SK-N-SH (cell line): ENCODE measurements at regions not wholly inside any gene's neighbourhood (a gene's known extent, or its start where the extent isn't known, plus 50 kb on each side); places are given as distances from the start of the nearest gene placed in this dataset.

Experiments used
- CTCF ChIA-PET: fragments of 300-600, 350-600 bp; formaldehyde crosslinking; extraction: SDS; loops from one replicate; lab custom pipeline; 2021; lab: Yijun Ruan, JAX
- POLR2A ChIA-PET: fragments of 350-600 bp; sonication (Branson Sonifier 250); formaldehyde crosslinking; extraction: SDS; loops from one replicate; lab custom pipeline; 2020; ENCODE audit warnings: antibody characterized with exemption, inconsistent platforms; lab: Yijun Ruan, JAX
- DNase-seq: peaks from one replicate; pipeline ENCODE4 v3.0.0; 2012
- H2AFZ ChIP-seq: fragments of 200-600 bp; sonication (generic); 2 replicates; pipeline ENCODE4 v1.8.1; 2016; ENCODE audit warnings: antibody characterized with exemption, mild to moderate bottlenecking, low read depth
- H3F3A ChIP-seq: fragments of 200-600 bp; sonication (generic); replicated peaks from 2 replicates; pipeline ENCODE3; 2016; ENCODE audit warnings: antibody characterized with exemption, mild to moderate bottlenecking; ENCODE audit not compliant: insufficient read depth
- H3K27ac ChIP-seq, 2 experiments: fragments of 200-500 bp in 1 of 2; fragments of 200-600 bp in 1 of 2; sonication (Bioruptor generic) in 1 of 2; sonication (generic), shearing (Covaris generic) in 1 of 2; 2 replicates each; pipeline versions ENCODE4 v1.5.1 to v1.6.1; 2014 to 2016; ENCODE audit warnings: low read depth in 2 of 2, inconsistent platforms in 1 of 2, low read length in 1 of 2, mild to moderate bottlenecking in 1 of 2, mixed read lengths in 1 of 2
- H3K27me3 ChIP-seq: fragments of 200-600 bp; sonication (generic), shearing (Covaris generic); 2 replicates; pipeline ENCODE4 v1.6.1; 2016; ENCODE audit warnings: mixed run types; ENCODE audit not compliant: insufficient read depth
- H3K36me3 ChIP-seq, 2 experiments: fragments of 200-500 bp in 1 of 2; fragments of 200-600 bp in 1 of 2; sonication (Bioruptor generic) in 1 of 2; sonication (generic) in 1 of 2; replicated peaks in 1 of 2; 2 replicates each; pipeline versions ENCODE3 to v1.5.1; 2014 to 2016; ENCODE audit warnings: low read length in 1 of 2, mild to moderate bottlenecking in 1 of 2; ENCODE audit not compliant: insufficient read depth in 2 of 2, control insufficient read depth in 1 of 2
- H3K4me1 ChIP-seq, 2 experiments: fragments of 200-500 bp in 1 of 2; fragments of 200-600 bp in 1 of 2; sonication (Bioruptor generic) in 1 of 2; sonication (generic), shearing (Covaris generic) in 1 of 2; 2 replicates each; pipeline versions ENCODE4 v1.5.1 to v1.6.1; 2014 to 2016; ENCODE audit warnings: low read depth in 1 of 2, low read length in 1 of 2, mixed run types in 1 of 2; ENCODE audit not compliant: insufficient read depth in 2 of 2, control insufficient read depth in 1 of 2
- H3K4me2 ChIP-seq: fragments of 200-600 bp; sonication (generic), shearing (Covaris generic); 2 replicates; pipeline ENCODE4 v1.6.1; 2017; ENCODE audit warnings: mixed run types
- H3K4me3 ChIP-seq, 2 experiments: fragments of 200-500 bp in 1 of 2; fragments of 200-600 bp in 1 of 2; sonication (Bioruptor generic) in 1 of 2; sonication (generic), shearing (Covaris generic) in 1 of 2; 2 replicates each; pipeline versions ENCODE4 v1.5.1 to v1.8.1; 2014 to 2016; ENCODE audit warnings: low read depth in 2 of 2, inconsistent platforms in 1 of 2, low read length in 1 of 2, mild to moderate bottlenecking in 1 of 2, mixed read lengths in 1 of 2, moderate library complexity in 1 of 2
- H3K79me2 ChIP-seq: fragments of 200-600 bp; sonication (generic); 2 replicates; pipeline ENCODE4 v1.8.1; 2017; ENCODE audit warnings: mild to moderate bottlenecking; ENCODE audit not compliant: insufficient read depth
- H3K9ac ChIP-seq: fragments of 200-600 bp; sonication (generic); 2 replicates; pipeline ENCODE4 v1.6.1; 2017; ENCODE audit warnings: mixed run types
- H3K9me2 ChIP-seq: fragments of 200-600 bp; sonication (generic); 2 replicates; pipeline ENCODE4 v1.6.1; 2017; ENCODE audit warnings: mixed run types
- H3K9me3 ChIP-seq: fragments of 200-600 bp; sonication (generic); 2 replicates; pipeline ENCODE4 v1.6.1; 2017; ENCODE audit warnings: mixed run types, mild to moderate bottlenecking, moderate library complexity
- H4K20me1 ChIP-seq: fragments of 200-600 bp; sonication (generic); 2 replicates; pipeline ENCODE4 v1.6.1; 2017; ENCODE audit warnings: mild to moderate bottlenecking, mixed run types; ENCODE audit not compliant: insufficient read depth
- ELF1 ChIP-seq: IDR thresholded peaks from 2 replicates; pipeline ENCODE4 v1.4.0; 2012
- FOXJ3 ChIP-seq: sonication (generic); formaldehyde crosslinking; IDR thresholded peaks from 2 replicates; pipeline ENCODE4 v1.5.1; 2020; ENCODE audit warnings: mild to moderate bottlenecking, missing genetic modification reagents
- JUND ChIP-seq: IDR thresholded peaks from 2 replicates; pipeline ENCODE4 v1.4.0; 2012
- MXI1 ChIP-seq: IDR thresholded peaks from 2 replicates; pipeline ENCODE4 v1.6.1; 2012; ENCODE audit warnings: mild to moderate bottlenecking, low read depth, low read length, improper control_type of control experiment
- NRF1 ChIP-seq: IDR thresholded peaks from 2 replicates; pipeline ENCODE4 v1.6.1; 2012; ENCODE audit warnings: low read depth, mild to moderate bottlenecking, low read length
- PBX3 ChIP-seq: IDR thresholded peaks from 2 replicates; pipeline ENCODE4; 2012
- POLR2AphosphoS5 ChIP-seq: IDR thresholded peaks from 2 replicates; pipeline ENCODE4 v1.6.1; 2012; ENCODE audit warnings: low read depth, low read length
- RAD21 ChIP-seq: IDR thresholded peaks from 2 replicates; pipeline ENCODE4 v1.6.1; 2012; ENCODE audit warnings: mild to moderate bottlenecking, low read length
- RCOR1 ChIP-seq: fragments of 150-350 bp; IDR thresholded peaks from 2 replicates; pipeline ENCODE4 v1.6.1; 2017; ENCODE audit warnings: antibody characterized with exemption, low read length
- REST ChIP-seq: IDR thresholded peaks from 2 replicates; pipeline ENCODE4 v1.6.1; 2012; ENCODE audit warnings: mild to moderate bottlenecking, low read depth, low read length, moderate library complexity
- RFX5 ChIP-seq: IDR thresholded peaks from 2 replicates; pipeline ENCODE4 v1.6.1; 2012; ENCODE audit warnings: mild to moderate bottlenecking, improper control_type of control experiment, low read length
- SIN3A ChIP-seq: IDR thresholded peaks from 2 replicates; pipeline ENCODE4 v1.6.1; 2012; ENCODE audit warnings: low read depth, mild to moderate bottlenecking, low read length, moderate library complexity, borderline replicate concordance
- TEAD4 ChIP-seq: IDR thresholded peaks from 2 replicates; pipeline ENCODE4 v1.4.0; 2012; ENCODE audit warnings: mild to moderate bottlenecking, borderline replicate concordance; ENCODE audit not compliant: insufficient read depth
- USF1 ChIP-seq: IDR thresholded peaks from 2 replicates; pipeline ENCODE4 v1.4.0; 2012; ENCODE audit warnings: low read depth, borderline replicate concordance
- YY1 ChIP-seq: IDR thresholded peaks from 2 replicates; pipeline ENCODE4 v1.4.0; 2012; ENCODE audit warnings: low read depth, mild to moderate bottlenecking
- WGBS: methylation state at CpG from one replicate; pipeline ENCODE4 v1.1.6; 2017; ENCODE audit warnings: low lambda C conversion rate; 5-methylcytosine and 5-hydroxymethylcytosine counted together
- TF ChIP-seq, protein P1 (sequence below): fragments of 150-350 bp; IDR thresholded peaks from 2 replicates; pipeline ENCODE4 v1.6.1; 2016; ENCODE audit warnings: mild to moderate bottlenecking, low read depth, low read length
- TF ChIP-seq, protein P2 (sequence below): fragments of 200-600 bp; sonication (generic); IDR thresholded peaks from 2 replicates; pipeline ENCODE4 v1.6.1; 2017; ENCODE audit warnings: antibody characterized with exemption, mild to moderate bottlenecking, moderate library complexity
- TF ChIP-seq, protein P3 (sequence below): IDR thresholded peaks from 2 replicates; pipeline ENCODE4 v1.4.0; 2012; ENCODE audit warnings: low read depth

GRCh38 chr9:135346438-135347050, 133.0 kb upstream of the PPP1R26 start:
- Histone ChIP-seq H3K79me2 (no peaks in the 10 kb centered on the region), H3K36me3 (no peaks in the 10 kb centered on the region), H3K9ac (no peak overlapping the region), H3K9me3 (no peaks in the 10 kb centered on the region), H4K20me1 (no peaks in the 10 kb centered on the region), H3K4me2 (no peak overlapping the region), H3K4me3 (no peak overlapping the region), H3K9me2 (no peaks in the 10 kb centered on the region), H3F3A (no peaks in the 10 kb centered on the region), H3K27ac (no peak overlapping the region), H3K4me1 (peaks cover 0 to 4% of the 10 kb centered on the region in 2 experiments; a peak in 2 of 4 replicates), H3K27me3 (no peaks in the 10 kb centered on the region), H2AFZ (no peak overlapping the region)
- no peak for TF ChIP-seq JUND
- TF ChIP-seq USF1, result no peak
- TF ChIP-seq, protein P1, sequence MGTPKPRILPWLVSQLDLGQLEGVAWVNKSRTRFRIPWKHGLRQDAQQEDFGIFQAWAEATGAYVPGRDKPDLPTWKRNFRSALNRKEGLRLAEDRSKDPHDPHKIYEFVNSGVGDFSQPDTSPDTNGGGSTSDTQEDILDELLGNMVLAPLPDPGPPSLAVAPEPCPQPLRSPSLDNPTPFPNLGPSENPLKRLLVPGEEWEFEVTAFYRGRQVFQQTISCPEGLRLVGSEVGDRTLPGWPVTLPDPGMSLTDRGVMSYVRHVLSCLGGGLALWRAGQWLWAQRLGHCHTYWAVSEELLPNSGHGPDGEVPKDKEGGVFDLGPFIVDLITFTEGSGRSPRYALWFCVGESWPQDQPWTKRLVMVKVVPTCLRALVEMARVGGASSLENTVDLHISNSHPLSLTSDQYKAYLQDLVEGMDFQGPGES, result no peak
- no peak for TF ChIP-seq TEAD4
- TF ChIP-seq MXI1, result no peak
- TF ChIP-seq, protein P2, sequence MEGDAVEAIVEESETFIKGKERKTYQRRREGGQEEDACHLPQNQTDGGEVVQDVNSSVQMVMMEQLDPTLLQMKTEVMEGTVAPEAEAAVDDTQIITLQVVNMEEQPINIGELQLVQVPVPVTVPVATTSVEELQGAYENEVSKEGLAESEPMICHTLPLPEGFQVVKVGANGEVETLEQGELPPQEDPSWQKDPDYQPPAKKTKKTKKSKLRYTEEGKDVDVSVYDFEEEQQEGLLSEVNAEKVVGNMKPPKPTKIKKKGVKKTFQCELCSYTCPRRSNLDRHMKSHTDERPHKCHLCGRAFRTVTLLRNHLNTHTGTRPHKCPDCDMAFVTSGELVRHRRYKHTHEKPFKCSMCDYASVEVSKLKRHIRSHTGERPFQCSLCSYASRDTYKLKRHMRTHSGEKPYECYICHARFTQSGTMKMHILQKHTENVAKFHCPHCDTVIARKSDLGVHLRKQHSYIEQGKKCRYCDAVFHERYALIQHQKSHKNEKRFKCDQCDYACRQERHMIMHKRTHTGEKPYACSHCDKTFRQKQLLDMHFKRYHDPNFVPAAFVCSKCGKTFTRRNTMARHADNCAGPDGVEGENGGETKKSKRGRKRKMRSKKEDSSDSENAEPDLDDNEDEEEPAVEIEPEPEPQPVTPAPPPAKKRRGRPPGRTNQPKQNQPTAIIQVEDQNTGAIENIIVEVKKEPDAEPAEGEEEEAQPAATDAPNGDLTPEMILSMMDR, result no peak
- TF ChIP-seq RAD21, result no peak
- no peak for TF ChIP-seq RFX5
- no peak for TF ChIP-seq PBX3
- TF ChIP-seq POLR2AphosphoS5, result no peak
- 28% methylated on average over 16 of the region's 16 CpGs for WGBS
- ChIA-PET CTCF (interaction anchor here (9.3 to 9.9 kb wide), 2 partner anchors 66 to 261 kb away, joined by 84 to 154 read pairs; partner anchors contain the start of gene OLFM1), POLR2A (no interaction called here)
- no peak for DNase-seq

GRCh38 chr9:135347461-135347860, 132.1 kb upstream of the PPP1R26 start:
- Histone ChIP-seq H3K9me2 (no peaks in the 10 kb centered on the region), H3K9ac (no peak overlapping the region), H3F3A (no peaks in the 10 kb centered on the region), H3K4me3 (no peak overlapping the region), H3K27me3 (no peaks in the 10 kb centered on the region), H2AFZ (no peak overlapping the region), H3K27ac (no peak overlapping the region), H3K9me3 (no peaks in the 10 kb centered on the region), H3K4me1 (peaks cover 0 to 4% of the 10 kb centered on the region in 2 experiments; a peak in 2 of 4 replicates), H3K79me2 (no peaks in the 10 kb centered on the region), H4K20me1 (no peaks in the 10 kb centered on the region), H3K36me3 (no peaks in the 10 kb centered on the region), H3K4me2 (no peak overlapping the region)
- ChIA-PET POLR2A (no interaction called here), CTCF (interaction anchor here (4.9 to 9.3 kb wide), 2 partner anchors 65 to 260 kb away, joined by 40 to 84 read pairs; partner anchors contain the start of gene OLFM1)
- DNase-seq, result no peak
- WGBS, result 26% methylated on average over 9 of the region's 14 CpGs
- TF ChIP-seq SIN3A, result no peak
- no peak for TF ChIP-seq ELF1
- TF ChIP-seq FOXJ3, result no peak
- TF ChIP-seq RCOR1, result no peak
- no peak for TF ChIP-seq YY1
- TF ChIP-seq, protein P3, sequence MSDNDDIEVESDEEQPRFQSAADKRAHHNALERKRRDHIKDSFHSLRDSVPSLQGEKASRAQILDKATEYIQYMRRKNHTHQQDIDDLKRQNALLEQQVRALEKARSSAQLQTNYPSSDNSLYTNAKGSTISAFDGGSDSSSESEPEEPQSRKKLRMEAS, result no peak
- no peak for TF ChIP-seq RAD21
- TF ChIP-seq REST, result no peak
- TF ChIP-seq USF1, result no peak
- TF ChIP-seq NRF1, result no peak
